HG03097 (cell line): ENCODE measurements at regions not wholly inside any gene's neighbourhood (a gene's known extent, or its start where the extent isn't known, plus 50 kb on each side); places are given as distances from the start of the nearest gene placed in this dataset.
A peak's percentile ranks its signal among the peaks of the same experiment; 100 is the strongest.

Experiments used
- ATAC-seq: cut with Tn5 transposase; IDR thresholded peaks from one replicate; pipeline ENCODE4 v1.9.1; 2021; ENCODE audit not compliant: unreplicated experiment, low FRiP score

- ATAC-seq, result no peak
Measured at GRCh38 chr2:196224756-196225155, 53.4 kb upstream of the STK17B start.

- no peak for ATAC-seq
Measured at GRCh38 chr2:196225213-196225612, 53.8 kb upstream of the STK17B start.

GRCh38 chr2:196226058-196226706 lies 54.8 kb upstream of the STK17B start:
- ATAC-seq, result no peak

- ATAC-seq, result no peak
Measured at GRCh38 chr2:196226707-196227065, 55.3 kb upstream of the STK17B start.

GRCh38 chr2:196229013-196229412 lies 57.6 kb upstream of the STK17B start:
- ATAC-seq, result no peak

- no peak for ATAC-seq
Measured at GRCh38 chr2:196230061-196230854, 58.9 kb upstream of the STK17B start.

- peak; percentile 10 for ATAC-seq
Measured at GRCh38 chr2:196233021-196233804, 61.8 kb upstream of the STK17B start.

- peak; percentile 84 for ATAC-seq
Measured at GRCh38 chr2:196233805-196234475, 62.6 kb upstream of the STK17B start.

GRCh38 chr2:196234672-196235071 lies 63.3 kb upstream of the STK17B start:
- ATAC-seq, result no peak

- no peak for ATAC-seq
Measured at GRCh38 chr2:196238836-196239380, 67.5 kb upstream of the STK17B start.

- peak; percentile 75 for ATAC-seq
Measured at GRCh38 chr2:196239622-196240587, 68.5 kb upstream of the STK17B start.

GRCh38 chr2:196241175-196241574 lies 69.8 kb upstream of the STK17B start:
- ATAC-seq, result no peak

- ATAC-seq, result peak; percentile 81
Measured at GRCh38 chr2:196242131-196242620, 70.8 kb upstream of the STK17B start.

- no peak for ATAC-seq
Measured at GRCh38 chr2:196244516-196244915, 73.1 kb upstream of the STK17B start.

- no peak for ATAC-seq
Measured at GRCh38 chr2:196244966-196245365, 73.6 kb upstream of the STK17B start.

- ATAC-seq, result no peak
Measured at GRCh38 chr2:196245378-196246140, 74.2 kb upstream of the STK17B start.

- no peak for ATAC-seq
Measured at GRCh38 chr2:196247114-196247975, 76.0 kb upstream of the STK17B start.

GRCh38 chr2:196247976-196248280 lies 76.5 kb upstream of the STK17B start:
- no peak for ATAC-seq
